ENCODE measurements at regions not wholly inside any gene's neighbourhood (a gene's known extent, or its start where the extent isn't known, plus 50 kb on each side); places are given as distances from the start of the nearest gene placed in this dataset.
A peak's percentile ranks its signal among the peaks of the same experiment; 100 is the strongest.
"Not testable (repeated sequence)": the region's sequence is repeated elsewhere in the genome, so short reads cannot be mapped to it uniquely, and the experiment has no call there.

GRCh38 chr4:123638834-123639233 lies 242.2 kb downstream of the SPRY1 start:
- no peak for DNase-seq

DNA sequence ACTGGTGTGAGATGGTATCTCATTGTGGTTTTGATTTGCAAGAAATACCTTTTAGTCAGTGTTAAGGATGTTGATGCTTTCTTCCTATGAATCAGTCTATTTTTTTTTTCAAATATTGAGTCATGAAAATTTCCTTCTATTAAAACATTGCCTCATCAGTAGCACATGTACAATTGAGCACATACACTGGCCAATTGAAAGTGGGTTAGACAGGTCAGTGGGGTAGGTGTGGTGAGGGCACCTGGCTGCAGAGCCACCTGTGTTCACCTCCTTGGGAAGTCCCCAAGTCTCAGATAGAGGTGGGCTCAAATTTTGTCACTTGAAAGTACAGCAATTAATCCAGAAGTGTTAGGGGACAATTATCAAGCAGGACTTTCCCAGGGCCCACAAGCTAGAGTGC lies 243.7 kb downstream of the SPRY1 start:
- no peak for DNase-seq

GRCh38 chr4:123640824-123641223 lies 244.2 kb downstream of the SPRY1 start:
- no peak for DNase-seq

DNA sequence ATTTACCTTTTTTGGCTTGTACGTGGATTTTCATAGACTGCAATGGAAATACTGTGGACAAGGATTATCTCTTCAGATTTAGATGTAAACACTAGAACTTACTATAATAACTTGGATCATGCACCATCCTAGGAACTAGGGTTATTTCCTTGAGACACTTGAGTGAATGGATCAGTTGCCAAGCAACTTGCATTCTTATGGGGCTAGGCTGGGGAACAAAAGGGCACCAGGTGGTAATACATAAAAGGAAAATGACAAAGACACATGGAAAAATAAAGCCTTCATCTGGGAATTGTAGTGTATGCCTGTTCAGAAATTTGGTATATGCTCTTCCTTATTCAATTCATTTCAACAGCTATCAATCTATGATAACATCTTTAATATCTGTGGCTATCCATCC lies 247.1 kb downstream of the SPRY1 start:
- peak; percentile 30 for DNase-seq

DNA sequence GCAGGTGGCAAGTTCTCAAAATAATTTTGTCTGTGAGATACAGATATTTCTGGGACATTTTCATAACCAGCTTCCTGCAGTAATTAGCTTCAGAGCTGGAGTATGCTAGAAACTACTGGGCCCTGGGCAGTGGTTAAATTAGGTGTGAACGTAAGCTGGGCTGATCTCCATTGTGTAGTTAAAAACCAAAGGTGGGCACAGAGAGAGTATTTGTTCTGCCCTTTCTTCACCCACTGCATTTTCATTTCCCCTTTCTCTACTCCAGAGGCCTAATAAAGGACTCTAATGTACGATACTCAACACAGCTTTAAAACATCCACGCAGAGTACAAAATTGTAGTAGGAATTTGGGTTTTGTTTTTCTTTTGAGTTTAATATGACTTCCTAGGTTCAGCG lies 252.7 kb downstream of the SPRY1 start:
- DNase-seq: no peak

DNA sequence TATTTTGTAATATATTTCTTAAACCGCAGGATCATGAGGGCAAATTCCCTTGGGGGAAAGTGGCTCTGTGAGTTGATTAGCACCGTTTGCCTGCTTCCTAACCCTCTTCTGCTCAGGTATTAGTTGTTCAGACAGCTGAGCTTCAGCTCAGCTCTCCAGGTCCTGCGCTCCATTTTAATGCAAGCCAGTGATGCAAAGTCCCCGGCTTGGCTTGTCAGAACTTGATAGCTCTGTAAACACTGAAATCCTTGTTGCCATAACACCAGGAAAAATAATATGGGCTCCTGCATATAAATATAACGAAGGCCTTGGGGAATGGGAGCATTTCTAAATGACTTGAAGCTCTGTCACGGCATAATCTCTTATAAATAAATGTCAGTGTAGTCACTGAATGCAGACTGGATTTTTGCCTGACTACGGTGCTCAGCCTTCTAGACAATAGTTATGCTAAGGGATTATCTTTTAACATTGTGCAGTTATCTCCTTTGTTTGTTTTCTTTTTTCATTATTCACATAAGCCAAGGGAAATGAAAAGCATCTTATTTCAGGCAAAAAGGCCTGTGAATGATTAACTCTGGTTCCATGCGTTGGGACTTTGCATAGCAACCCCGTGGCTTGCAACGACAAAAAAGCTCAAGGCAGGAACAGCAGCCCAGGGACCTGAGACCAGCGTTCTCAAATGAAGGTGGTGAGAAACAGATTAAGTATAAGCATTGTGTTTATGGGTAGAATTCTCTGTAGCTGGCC lies 253.2 kb downstream of the SPRY1 start:
- DNase-seq: peak; percentile 96

DNA sequence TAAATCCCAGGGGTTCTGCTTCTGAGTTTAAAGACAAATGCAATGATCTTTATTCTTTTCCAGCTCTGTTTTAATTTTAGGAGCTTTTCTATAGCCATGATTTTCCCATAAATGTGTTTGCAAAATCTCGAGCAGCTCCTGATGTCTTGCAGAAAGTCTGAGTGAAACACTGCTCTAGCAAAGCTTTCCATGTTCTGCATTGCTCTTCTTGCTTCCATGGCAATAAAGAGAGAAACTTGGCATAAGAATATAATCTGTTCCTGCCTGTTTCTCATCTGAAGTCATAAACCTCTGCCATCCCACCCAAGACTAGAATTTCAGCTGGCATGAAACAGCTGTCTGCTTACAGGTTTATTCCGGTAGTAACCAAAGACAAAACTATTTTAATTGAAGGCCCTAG lies 254.5 kb downstream of the SPRY1 start:
- DNase-seq: peak; percentile 93

DNA sequence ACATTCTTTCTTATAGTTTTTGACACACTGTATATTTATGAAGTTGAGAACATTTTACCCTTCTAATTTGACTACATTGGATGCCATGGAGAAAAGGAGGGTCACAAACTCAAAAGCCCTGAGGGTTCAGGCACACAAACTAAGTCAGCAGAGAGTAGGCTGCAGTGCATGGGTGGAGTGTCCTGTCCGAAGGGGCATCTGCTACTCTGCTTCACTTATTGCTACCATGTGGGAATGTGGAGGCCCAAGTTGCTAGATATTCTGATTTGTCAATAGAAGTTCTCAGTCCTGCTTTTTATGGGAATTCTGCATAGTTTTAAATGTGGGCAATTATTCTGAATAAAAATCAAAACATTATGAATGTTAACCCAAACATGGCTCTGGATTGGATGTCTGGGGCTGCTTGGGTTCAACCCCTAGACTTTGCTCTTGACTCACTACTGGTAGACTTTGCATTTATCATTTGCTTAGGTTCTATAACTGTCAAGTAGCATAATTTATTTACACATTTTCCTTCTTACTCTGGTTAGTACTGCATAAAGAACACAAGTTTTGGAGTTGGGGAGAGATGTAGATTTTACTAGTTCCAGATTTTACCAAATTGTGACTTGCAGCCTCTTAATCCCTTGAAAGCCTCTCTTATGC lies 255.1 kb downstream of the SPRY1 start:
- DNase-seq: no peak

- peak; percentile 40 for DNase-seq
These were observed 255.9 kb downstream of the SPRY1 start for GRCh38 chr4:123652476-123652875.

GRCh38 chr4:123653236-123653635 lies 256.6 kb downstream of the SPRY1 start:
- no peak for DNase-seq

GRCh38 chr4:123656746-123657294 lies 260.2 kb downstream of the SPRY1 start:
- DNase-seq: not testable (repeated sequence)

DNA sequence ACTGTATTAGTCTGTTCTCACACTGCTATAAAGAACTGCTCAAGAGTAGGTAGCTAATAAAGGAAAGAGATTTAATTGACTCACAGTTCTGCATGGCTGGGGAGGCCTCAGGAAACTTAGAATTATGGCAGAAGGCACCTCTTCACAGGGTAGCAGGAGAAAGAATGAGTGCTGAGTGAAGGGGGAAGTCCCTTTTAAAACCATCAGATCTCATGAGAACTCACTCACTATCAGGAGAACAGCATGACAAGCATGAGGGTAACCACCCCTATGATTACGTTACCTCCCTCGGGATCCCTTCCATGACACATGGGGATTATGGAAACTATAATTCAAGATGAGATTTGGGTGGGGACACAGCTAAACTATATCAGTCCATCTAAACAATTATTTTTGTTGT lies 261.0 kb downstream of the SPRY1 start:
- DNase-seq: not testable (repeated sequence)

- no peak for DNase-seq
These were observed 262.7 kb downstream of the SPRY1 start for GRCh38 chr4:123659262-123659661.

DNA sequence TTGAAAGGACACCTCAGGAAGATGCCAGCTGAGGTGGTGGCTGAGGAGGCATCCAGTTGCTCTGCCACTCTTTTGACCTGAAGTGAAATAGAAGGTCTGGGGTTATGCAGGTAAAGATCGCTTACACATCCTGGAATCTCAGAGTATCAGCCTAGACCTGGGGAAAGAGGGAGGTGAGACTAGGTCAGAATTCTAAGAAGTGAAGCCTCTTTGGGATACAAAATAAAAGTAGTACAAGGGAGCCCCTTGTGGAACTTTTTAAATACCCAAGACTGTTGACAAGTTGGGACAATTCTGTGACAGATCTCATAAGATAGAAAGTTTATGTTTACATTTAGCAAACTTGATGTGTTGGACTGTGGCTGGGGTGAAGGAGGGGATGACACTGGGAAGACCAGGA lies 263.1 kb downstream of the SPRY1 start:
- DNase-seq: no peak

- DNase-seq: no peak
These were observed 264.6 kb downstream of the SPRY1 start for GRCh38 chr4:123661080-123661737.

GRCh38 chr4:123662827-123663226 lies 266.2 kb downstream of the SPRY1 start:
- no peak for DNase-seq

- no peak for DNase-seq
These were observed 269.9 kb downstream of the SPRY1 start for GRCh38 chr4:123666486-123666885.

DNA sequence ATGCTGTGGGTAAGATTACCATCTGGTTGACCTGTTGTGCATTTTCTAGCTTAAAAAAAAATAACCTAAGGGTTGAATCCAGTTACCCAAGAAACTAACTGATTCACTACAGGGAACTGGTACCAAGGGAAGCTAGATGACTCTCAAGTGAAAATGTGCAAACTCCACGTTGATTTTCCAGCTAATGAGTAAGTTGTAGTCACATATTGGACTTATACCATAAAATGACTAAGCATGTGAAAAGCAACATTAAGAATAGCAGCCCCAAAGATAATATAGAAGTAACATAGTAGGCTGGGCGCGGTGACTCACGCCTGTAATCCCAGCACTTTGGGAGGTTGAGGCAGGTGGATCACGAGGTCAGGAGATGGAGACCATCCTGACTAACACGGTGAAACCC lies 270.9 kb downstream of the SPRY1 start:
- no peak for DNase-seq

- DNase-seq: no peak
These were observed 271.4 kb downstream of the SPRY1 start for GRCh38 chr4:123667991-123668390.

- no peak for DNase-seq
These were observed 275.2 kb downstream of the SPRY1 start for GRCh38 chr4:123671636-123672404.

GRCh38 chr4:123672987-123673386 lies 276.4 kb downstream of the SPRY1 start:
- DNase-seq: peak; percentile 27

GRCh38 chr4:123673971-123674370 lies 277.4 kb downstream of the SPRY1 start:
- DNase-seq: no peak

Data from tongue (tissue), 1 donor.